Heart left ventricle (tissue), 13 donors: ENCODE measurements at regions not wholly inside any gene's neighbourhood (a gene's known extent, or its start where the extent isn't known, plus 50 kb on each side); places are given as distances from the start of the nearest gene placed in this dataset.

Experiments
- POLR2A ChIP-seq, 2 donors: fragments of 450-650 bp; IDR thresholded peaks; one replicate each; pipeline ENCODE4 v1.6.1; 2017; ENCODE audit warnings: antibody characterized with exemption in 2 of 2, mild to moderate bottlenecking in 2 of 2, moderate library complexity in 2 of 2
- TF ChIP-seq, protein P1 (sequence below), 12 donors: fragments of 200-600 bp; sonication (generic) in 4 of 12; IDR thresholded peaks; one replicate each; pipeline versions ENCODE4 v1.5.0 to v1.8.0; 2018 to 2022; ENCODE audit warnings: antibody characterized with exemption in 12 of 12, mild to moderate bottlenecking in 5 of 12
- donor health status: ischemic (EF 13 %, LVEDD 7.1; RV severe dilation, severe dysfunction).
- donor health status: DM: no; HTN: yes; CAD: no.
- donor health status: DM: no; HTN: no; CAD: no.
- donor health status: ischemic (EF 25% LVEDD 6.9; RV normal size, moderate dysfunction).
- donor health status: ischemic (EF 25% LVEDD 5.7; RV mildly dilated, moderate dysfunction).
- donor health status: ischemic (EF 35%, LVEDD 5.7; RV mildly dilated, moderate dysfunction).
- donor health status: nonischemic (EF 11% LVEDD 7.7; RV severe dilation, severe dysfunction).
- donor health status: DM: yes; HTN: yes; CAD: no.
- donor health status: PGD.
- donor health status: ischemic (EF 29% LVEDD 5.4; RV normal size, mild dysfunction).
- donor health status: nonischemic (EF 23%, LVEDD 6.1; RV moderate dilation, normal function).

DNA sequence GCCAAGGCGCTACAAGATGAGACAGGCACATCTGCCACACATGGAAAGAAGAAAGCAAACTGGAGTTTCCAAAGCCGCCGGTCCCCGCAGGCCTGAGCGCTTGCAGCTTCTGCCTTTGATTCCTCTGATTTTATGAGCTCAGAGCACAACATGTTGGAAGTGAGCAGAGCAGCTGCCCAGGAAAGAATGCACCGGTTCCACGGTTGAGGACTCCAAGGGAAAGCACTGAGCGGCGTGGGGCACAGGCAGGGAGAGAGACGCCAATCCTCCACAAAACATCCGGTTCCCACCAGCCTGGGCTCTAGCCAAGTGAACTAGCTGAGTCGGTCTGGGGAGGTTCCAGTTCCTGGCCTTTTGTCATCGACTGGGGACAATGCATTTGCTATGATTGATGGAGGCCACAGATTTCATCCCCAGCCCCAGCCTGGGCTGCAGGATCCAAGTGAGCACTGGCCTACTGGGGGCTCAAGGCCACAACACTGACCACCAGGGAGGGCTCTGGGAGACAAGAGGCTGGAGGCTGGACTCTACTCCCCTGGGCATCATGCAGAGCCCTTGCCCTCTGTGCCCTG, 253.1 kb upstream of the IRF2BP2 start:
- no peak for TF ChIP-seq POLR2A (IDR thresholded peaks at IDR 0.05)
- TF ChIP-seq, protein P1, sequence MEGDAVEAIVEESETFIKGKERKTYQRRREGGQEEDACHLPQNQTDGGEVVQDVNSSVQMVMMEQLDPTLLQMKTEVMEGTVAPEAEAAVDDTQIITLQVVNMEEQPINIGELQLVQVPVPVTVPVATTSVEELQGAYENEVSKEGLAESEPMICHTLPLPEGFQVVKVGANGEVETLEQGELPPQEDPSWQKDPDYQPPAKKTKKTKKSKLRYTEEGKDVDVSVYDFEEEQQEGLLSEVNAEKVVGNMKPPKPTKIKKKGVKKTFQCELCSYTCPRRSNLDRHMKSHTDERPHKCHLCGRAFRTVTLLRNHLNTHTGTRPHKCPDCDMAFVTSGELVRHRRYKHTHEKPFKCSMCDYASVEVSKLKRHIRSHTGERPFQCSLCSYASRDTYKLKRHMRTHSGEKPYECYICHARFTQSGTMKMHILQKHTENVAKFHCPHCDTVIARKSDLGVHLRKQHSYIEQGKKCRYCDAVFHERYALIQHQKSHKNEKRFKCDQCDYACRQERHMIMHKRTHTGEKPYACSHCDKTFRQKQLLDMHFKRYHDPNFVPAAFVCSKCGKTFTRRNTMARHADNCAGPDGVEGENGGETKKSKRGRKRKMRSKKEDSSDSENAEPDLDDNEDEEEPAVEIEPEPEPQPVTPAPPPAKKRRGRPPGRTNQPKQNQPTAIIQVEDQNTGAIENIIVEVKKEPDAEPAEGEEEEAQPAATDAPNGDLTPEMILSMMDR (IDR thresholded peaks at IDR 0.05): no peak
